NCI-H1694 treated with DMSO at 0.1 percent for 48 hours (cell line): ENCODE measurements at regions not wholly inside any gene's neighbourhood (a gene's known extent, or its start where the extent isn't known, plus 50 kb on each side); places are given as distances from the start of the nearest gene placed in this dataset.

Source experiments
- DNase-seq: peaks from one replicate; lab custom pipeline; 2025; lab: John Stamatoyannopoulos, UW

DNA sequence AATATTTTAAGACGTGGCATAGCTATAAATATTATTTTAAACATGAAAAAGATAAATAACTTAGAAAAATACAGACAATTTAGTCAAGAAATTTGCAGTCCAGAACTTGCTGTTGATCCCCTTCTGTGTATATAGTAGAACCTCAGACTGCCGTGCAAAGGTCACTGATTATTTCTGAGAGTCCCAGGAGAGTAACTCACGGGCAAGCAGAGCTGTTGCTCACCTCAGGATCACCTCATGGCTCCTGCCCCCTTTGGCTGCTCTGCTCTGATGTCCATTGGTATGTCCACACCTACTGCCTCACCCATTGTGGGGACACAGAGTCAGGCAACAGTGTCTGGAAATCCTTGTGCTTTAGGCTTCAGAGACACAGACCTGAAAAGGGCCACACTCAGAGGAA lies 392.9 kb upstream of the CELF4 start:
- DNase-seq, result no peak

DNA sequence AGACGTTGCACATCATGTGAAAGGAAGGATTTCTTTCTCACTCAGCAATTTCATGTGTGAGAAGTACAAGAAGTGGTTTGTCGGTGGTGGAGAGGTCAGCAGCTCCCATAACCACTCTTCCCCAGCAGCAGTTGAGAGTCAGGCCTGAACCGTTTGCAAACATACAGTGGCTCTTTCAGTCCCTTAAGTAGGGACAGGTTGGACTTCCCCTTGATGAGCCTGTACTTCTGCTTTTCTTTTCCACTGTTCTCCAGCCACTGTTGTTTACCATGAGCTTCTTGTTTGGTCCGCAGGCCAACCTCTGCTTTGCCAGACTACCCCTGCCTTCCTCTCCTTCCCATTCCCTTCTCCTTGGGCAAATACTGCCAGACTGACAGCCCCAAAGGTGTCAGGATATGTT lies 391.3 kb upstream of the CELF4 start:
- no peak for DNase-seq

- DNase-seq, result no peak
These were observed 390.4 kb upstream of the CELF4 start for GRCh38 chr18:37956020-37956419.

DNA sequence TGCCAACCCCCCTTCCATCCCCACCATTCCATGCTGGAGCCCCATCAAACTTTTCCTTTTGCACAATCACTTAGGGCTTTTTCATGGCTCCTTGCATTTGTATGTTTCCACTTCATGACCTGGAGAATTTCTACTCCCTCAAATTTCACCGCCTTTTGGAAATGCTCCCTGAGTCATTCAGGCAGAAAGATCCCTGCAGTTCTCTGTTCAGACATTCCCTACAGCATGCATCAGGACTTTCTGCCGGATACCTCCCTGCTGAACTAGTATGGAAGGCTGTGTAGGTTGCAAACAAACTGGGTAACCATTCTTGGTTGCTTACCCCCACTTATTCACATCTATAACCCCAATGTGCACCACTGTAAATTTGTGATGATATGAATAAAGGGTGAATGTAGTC lies 389.6 kb upstream of the CELF4 start:
- DNase-seq, result no peak

DNA sequence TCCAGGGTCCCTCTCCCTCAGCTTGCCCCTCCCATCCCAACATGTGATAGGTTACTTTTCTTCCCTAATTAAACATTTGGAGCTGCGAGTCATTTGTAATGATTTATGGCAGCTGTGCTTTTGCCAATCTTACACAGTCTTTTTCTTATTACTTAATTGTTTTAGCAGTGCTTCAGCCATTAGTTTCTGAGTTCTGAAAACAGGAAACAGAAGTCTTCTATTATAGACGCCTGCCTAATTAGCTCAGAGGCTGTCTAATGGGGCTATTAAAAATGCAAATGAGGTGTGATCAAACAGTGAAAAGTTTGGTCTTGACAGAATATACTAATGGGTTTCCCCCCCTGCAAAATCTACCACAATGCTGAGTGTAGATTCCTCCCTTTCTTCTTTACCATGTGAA lies 388.3 kb upstream of the CELF4 start:
- DNase-seq, result no peak

DNA sequence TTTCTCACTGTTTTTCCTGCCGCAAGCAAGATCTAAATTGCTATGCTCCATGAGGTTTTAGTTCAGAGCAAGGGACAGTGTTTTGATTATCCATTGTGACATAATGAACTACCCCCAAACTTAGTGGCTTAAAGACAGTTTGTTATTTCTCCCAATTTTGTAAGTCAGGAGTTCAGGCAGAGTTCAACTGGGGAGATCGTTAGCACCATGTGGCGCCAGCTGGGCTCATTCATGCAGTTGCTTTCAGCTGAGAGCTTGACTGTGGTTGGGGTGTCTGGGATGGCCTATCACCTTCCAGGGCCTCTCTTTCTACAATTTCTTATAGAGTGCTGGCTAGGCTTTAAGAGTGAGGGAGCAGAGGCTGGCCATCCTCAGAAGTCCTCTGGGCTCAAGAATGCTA lies 382.9 kb upstream of the CELF4 start:
- DNase-seq, result no peak

- no peak for DNase-seq
These were observed 380.7 kb upstream of the CELF4 start for GRCh38 chr18:37946324-37946723.

GRCh38 chr18:37944700-37945270 lies 379.2 kb upstream of the CELF4 start:
- no peak for DNase-seq

- DNase-seq, result no peak
These were observed 371.7 kb upstream of the CELF4 start for GRCh38 chr18:37937287-37937686.

DNA sequence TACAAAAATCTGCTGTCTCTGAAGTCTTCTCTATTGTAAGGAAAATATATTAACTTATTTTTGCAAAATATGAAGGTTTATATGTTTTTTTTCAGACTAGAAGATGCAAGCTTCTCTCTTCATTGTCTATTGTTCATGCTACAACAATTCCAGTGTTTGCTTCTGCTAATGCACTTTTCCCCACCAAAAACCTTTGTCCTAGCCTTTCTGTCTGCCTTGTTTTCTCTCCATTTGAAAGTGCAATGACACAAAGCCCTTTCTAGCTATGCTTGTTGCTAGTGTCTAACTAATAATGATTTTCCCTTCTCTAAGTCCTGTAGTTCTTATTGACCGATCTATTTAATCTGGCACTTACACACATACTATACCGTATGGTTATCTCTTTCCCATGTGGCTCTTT lies 369.5 kb upstream of the CELF4 start:
- DNase-seq, result no peak

DNA sequence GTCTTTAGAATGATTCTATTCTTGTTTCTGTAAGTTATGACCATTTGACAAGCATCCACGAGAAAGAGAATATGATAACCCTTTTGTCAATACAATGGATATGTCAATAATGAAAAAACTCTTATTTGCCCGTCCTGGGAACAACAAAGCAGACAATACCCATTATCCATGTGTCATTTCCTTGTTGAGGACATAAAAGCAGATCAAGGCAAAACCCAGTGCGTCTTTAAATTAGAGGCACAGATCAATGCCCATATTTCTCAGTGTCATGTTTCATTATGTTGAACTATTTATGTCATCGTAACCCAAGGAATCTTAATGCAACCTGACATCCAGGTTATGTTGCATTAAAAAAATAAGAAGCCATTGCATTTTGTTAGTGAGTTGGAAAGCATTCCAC lies 365.0 kb upstream of the CELF4 start:
- no peak for DNase-seq

DNA sequence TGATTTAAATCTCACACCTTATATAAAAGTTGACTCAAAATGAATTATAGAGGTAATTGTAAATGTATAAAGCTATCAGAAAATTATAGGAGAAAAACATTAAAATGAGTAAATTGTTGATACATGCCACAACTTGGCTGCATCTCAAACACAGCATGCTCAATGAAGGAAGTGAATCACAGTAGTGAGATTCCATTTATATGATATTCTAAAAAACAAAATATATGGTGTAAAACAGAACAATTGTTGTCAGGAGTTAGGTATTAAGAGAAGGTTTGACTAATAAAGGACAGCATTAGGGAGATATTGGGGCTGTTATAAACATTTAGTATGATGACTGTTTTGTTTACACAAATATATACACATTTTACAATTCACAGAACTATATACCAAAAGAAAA lies 356.6 kb upstream of the CELF4 start:
- no peak for DNase-seq

GRCh38 chr18:37920865-37921264 lies 355.3 kb upstream of the CELF4 start:
- DNase-seq, result no peak

DNA sequence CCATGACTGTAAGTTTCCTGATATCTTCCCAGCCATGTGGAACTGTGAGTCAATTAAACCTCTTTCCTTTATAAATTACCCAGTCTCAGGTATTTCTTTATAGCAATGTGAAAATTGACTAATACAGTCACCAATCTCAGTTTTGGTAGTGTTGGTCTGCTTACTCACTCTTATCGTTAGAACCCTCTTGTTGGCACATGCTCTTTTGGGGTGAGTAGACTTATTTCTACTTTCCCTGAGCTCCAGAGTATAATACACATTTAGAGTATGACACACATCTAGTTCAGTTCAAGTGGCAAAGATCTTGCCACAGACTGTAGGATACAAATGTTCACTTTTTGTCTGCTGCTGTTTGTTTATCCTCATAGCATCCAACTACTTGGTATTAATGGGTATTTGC lies 347.5 kb upstream of the CELF4 start:
- DNase-seq, result no peak

DNA sequence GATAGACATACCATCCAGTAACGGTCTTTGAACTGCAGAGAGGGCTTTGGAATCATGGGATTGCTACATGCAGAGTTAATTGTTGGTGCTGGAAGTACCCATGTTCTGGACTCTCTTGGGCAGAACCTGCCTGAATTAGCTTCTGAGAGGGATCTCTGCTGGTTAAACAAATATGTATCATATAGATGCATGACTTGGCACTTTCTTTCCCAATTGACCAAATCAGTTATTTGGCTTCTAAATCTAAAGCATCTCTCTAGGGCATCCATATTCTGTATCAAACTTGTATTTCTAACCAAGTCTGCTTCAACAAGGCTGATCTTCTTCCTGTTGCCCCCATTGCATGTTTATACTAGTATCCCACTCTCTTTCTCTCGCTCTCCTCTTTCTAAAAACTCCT lies 336.7 kb upstream of the CELF4 start:
- no peak for DNase-seq

GRCh38 chr18:37900326-37900725 lies 334.7 kb upstream of the CELF4 start:
- no peak for DNase-seq

DNA sequence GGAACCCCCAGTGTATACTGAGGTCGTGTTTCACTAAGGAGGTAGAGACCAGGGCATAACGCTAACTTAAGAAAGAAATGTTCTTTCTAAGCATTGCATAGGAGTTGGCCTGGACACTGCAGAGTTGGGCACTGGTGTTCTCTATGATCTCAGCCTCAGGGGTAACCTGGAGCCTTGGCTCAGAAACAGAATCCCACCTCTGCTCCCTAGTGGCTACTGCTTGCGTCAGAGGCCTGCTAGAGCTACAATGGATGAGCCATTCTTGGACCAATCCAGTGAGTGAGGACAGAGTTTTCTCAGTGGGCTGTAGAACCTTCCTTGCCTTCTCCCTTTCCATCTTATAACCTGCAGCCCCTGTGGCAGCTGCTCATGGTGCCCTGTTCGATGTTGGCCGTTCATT lies 324.4 kb upstream of the CELF4 start:
- no peak for DNase-seq

DNA sequence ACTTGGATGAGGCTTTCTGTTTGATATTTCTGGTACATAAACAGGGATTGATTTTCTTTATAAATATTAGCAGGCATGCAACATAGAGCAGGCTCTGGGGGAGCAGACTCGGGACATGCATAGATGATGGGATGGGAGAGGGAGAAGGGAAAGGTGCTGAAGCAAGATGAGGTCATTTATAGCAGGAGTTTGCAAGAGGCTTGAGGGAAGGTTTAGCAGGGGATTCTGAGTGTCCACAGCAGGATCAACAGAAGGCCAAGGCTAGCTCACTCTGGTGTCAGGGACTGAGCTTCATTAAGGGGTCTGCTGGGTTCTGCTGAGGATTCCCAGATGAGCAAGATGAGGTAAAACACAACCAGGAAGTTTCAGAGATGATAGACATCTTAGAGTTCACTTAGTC lies 309.1 kb upstream of the CELF4 start:
- DNase-seq, result no peak

- no peak for DNase-seq
These were observed 307.8 kb upstream of the CELF4 start for GRCh38 chr18:37873416-37873815.

- no peak for DNase-seq
These were observed 307.0 kb upstream of the CELF4 start for GRCh38 chr18:37872562-37872961.

DNA sequence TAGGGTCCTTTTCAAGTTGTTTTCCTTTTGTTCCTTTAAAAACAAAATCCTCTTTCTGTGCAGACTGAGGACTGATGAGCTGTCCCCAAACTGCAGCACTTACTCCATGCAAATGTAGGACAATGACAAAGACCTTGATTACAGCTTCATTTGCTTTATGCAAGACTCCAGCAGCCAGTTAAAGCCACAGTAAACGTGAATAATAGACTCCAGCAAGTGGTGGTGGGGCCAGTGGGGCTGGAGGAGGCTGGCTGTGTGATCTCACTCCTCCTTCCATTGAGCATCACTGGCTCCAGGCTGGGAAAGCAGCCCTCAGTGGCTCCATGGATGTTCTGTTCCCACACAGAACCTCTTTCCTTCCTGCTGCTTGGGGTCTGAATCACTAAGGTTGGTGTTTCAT lies 306.0 kb upstream of the CELF4 start:
- DNase-seq, result no peak

GRCh38 chr18:37869051-37869450 lies 303.5 kb upstream of the CELF4 start:
- no peak for DNase-seq

GRCh38 chr18:37864122-37864521 lies 298.5 kb upstream of the CELF4 start:
- DNase-seq, result no peak

DNA sequence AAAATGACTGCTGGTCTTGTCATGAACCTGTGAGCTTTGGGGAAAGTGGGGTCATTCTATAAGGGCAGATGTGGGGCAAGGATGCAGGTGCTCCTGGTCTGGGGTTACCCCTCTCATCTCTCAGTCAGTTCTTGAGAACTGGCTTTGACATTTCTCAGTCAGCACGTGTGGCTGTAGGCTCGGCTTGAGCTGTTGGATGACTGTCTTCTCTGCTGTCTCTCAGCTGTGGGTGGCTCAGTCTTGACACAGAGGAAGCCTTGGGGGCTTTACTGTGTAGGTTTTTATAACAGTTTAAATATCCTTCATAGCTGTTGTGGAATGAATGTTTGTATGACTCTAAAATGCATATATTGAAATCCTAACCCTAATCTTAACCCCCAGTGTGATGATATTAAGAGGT lies 296.4 kb upstream of the CELF4 start:
- DNase-seq, result no peak

- DNase-seq, result no peak
These were observed 288.8 kb upstream of the CELF4 start for GRCh38 chr18:37854396-37854795.
